H1 (cell line): ENCODE measurements at regions not wholly inside any gene's neighbourhood (a gene's known extent, or its start where the extent isn't known, plus 50 kb on each side); places are given as distances from the start of the nearest gene placed in this dataset.

Source experiments
- CTCF ChIA-PET: fragments of 300-600 bp; sonication (Branson Sonifier 250); formaldehyde crosslinking; loops from one replicate; lab custom pipeline; 2021; ENCODE audit not compliant: partially characterized antibody; lab: Charles Lee
- POLR2A ChIA-PET: fragments of 300-600 bp; sonication (Branson Sonifier 250); formaldehyde crosslinking; loops from one replicate; lab custom pipeline; 2021; ENCODE audit warnings: inconsistent platforms; ENCODE audit not compliant: partially characterized antibody; lab: Charles Lee
- DNase-seq, 2 experiments: peaks; one replicate each; pipeline versions ENCODE4 v3.0.0 to v3.0.0-alpha.2; 2010 to 2022; ENCODE audit warnings: low spot score in 2 of 2, low read depth in 1 of 2, mixed read lengths in 1 of 2
- FAIRE-seq: peaks from 2 replicates; lab custom pipeline; 2011; peaks lifted over from hg19 to GRCh38; lab: Jason Lieb, UNC
- H2AFZ ChIP-seq: 2 replicates; pipeline ENCODE4 v1.8.1; 2012; ENCODE audit warnings: low read length, inconsistent platforms
- H2AK5ac ChIP-seq: 2 replicates; pipeline ENCODE4 v1.6.1; 2013; ENCODE audit warnings: low read depth, low read length
- H2BK120ac ChIP-seq: replicated peaks from 2 replicates; pipeline ENCODE3; 2013; ENCODE audit warnings: low read depth, low read length, inconsistent platforms
- H2BK12ac ChIP-seq: 2 replicates; pipeline ENCODE4 v1.6.1; 2013; ENCODE audit warnings: low read depth, low read length
- H2BK15ac ChIP-seq: 2 replicates; pipeline ENCODE4 v1.6.1; 2013; ENCODE audit warnings: low read length
- H2BK20ac ChIP-seq: 2 replicates; pipeline ENCODE4 v1.6.1; 2013; ENCODE audit warnings: low read length
- H2BK5ac ChIP-seq: 2 replicates; pipeline ENCODE4 v1.6.1; 2013; ENCODE audit warnings: low read depth, low read length
- H3K14ac ChIP-seq: 2 replicates; pipeline ENCODE4 v1.6.1; 2013; ENCODE audit warnings: inconsistent platforms; ENCODE audit not compliant: insufficient read length
- H3K18ac ChIP-seq: 2 replicates; pipeline ENCODE4 v1.6.1; 2013; ENCODE audit warnings: low read length; ENCODE audit errors: extremely low read depth
- H3K23ac ChIP-seq: 2 replicates; pipeline ENCODE4 v1.6.1; 2013; ENCODE audit warnings: inconsistent platforms; ENCODE audit not compliant: insufficient read length
- H3K23me2 ChIP-seq: 2 replicates; pipeline ENCODE4 v1.6.1; 2013; ENCODE audit warnings: low read depth, low read length
- H3K27ac ChIP-seq: 2 replicates; pipeline ENCODE4 v1.6.1; 2011; ENCODE audit warnings: low read depth, low read length, inconsistent platforms
- H3K27me3 ChIP-seq, 4 experiments: replicated peaks in 1 of 4; 1 replicate in 1 of 4; 2 replicates in 3 of 4; pipeline versions ENCODE4 v1.6.1 to v1.8.1; 2011 to 2013; ENCODE audit warnings: low read length in 3 of 4, mild to moderate bottlenecking in 3 of 4, inconsistent platforms in 2 of 4, mixed read lengths in 2 of 4, moderate library complexity in 1 of 4; ENCODE audit not compliant: control insufficient read depth in 3 of 4, insufficient read depth in 3 of 4; ENCODE audit errors: extremely low read depth in 1 of 4
- H3K36me3 ChIP-seq, 4 experiments: 2 replicates each; pipeline versions ENCODE4 v1.6.1 to v1.8.1; 2011 to 2013; ENCODE audit warnings: mild to moderate bottlenecking in 4 of 4, low read length in 3 of 4, moderate library complexity in 2 of 4, control low read depth in 1 of 4, inconsistent platforms in 1 of 4; ENCODE audit not compliant: insufficient read depth in 4 of 4, control insufficient read depth in 2 of 4
- H3K4ac ChIP-seq: replicated peaks from 2 replicates; pipeline ENCODE3; 2013; ENCODE audit warnings: low read length, low read depth, mixed read lengths, inconsistent platforms; ENCODE audit not compliant: insufficient read length
- H3K4me1 ChIP-seq, 4 experiments: replicated peaks in 1 of 4; 1 replicate in 1 of 4; 2 replicates in 3 of 4; pipeline versions ENCODE4 v1.6.1 to v1.8.1; 2011 to 2013; ENCODE audit warnings: low read length in 3 of 4, inconsistent platforms in 2 of 4, mixed read lengths in 1 of 4; ENCODE audit not compliant: insufficient read depth in 4 of 4, control insufficient read depth in 3 of 4
- H3K4me2 ChIP-seq, 2 experiments: 2 replicates each; pipeline versions ENCODE4 v1.6.1 to v1.8.1; 2011 to 2013; ENCODE audit warnings: low read depth in 2 of 2, low read length in 2 of 2, control low read depth in 1 of 2, inconsistent platforms in 1 of 2, mild to moderate bottlenecking in 1 of 2; ENCODE audit not compliant: insufficient read depth in 1 of 2
- H3K4me3 ChIP-seq, 4 experiments: fragments of 200-600, 300-600 bp in 1 of 4; sonication (generic), shearing (Covaris generic), sonication (Bioruptor Twin) in 1 of 4; 2 replicates each; pipeline versions ENCODE4 v1.5.1 to v1.8.1; 2011 to 2016; ENCODE audit warnings: low read length in 4 of 4, low read depth in 3 of 4, control low read depth in 2 of 4, inconsistent platforms in 2 of 4, mild to moderate bottlenecking in 2 of 4, mixed read lengths in 1 of 4, moderate library complexity in 1 of 4; ENCODE audit not compliant: insufficient read depth in 2 of 4; ENCODE audit errors: extremely low read depth in 1 of 4
- H3K56ac ChIP-seq: replicated peaks from 2 replicates; pipeline ENCODE3; 2013; ENCODE audit warnings: low read depth, mild to moderate bottlenecking, mixed read lengths, low read length, inconsistent platforms; ENCODE audit not compliant: insufficient read length
- H3K79me1 ChIP-seq: 2 replicates; pipeline ENCODE4 v1.6.1; 2013; ENCODE audit warnings: low read depth, low read length, control low read depth
- H3K79me2 ChIP-seq, 2 experiments: 2 replicates each; pipeline versions ENCODE4 v1.6.1 to v1.8.1; 2012 to 2013; ENCODE audit warnings: low read length in 2 of 2, mild to moderate bottlenecking in 2 of 2, inconsistent platforms in 1 of 2; ENCODE audit not compliant: insufficient read depth in 2 of 2, control insufficient read depth in 1 of 2
- H3K9ac ChIP-seq, 4 experiments: replicated peaks in 1 of 4; 1 replicate in 1 of 4; 2 replicates in 3 of 4; pipeline versions ENCODE4 v1.6.1 to v1.8.1; 2011 to 2013; ENCODE audit warnings: low read depth in 3 of 4, low read length in 3 of 4, control low read depth in 2 of 4, mild to moderate bottlenecking in 2 of 4, moderate library complexity in 2 of 4, inconsistent platforms in 1 of 4; ENCODE audit errors: extremely low read depth in 1 of 4
- H3K9me3 ChIP-seq, 2 experiments: 2 replicates each; pipeline versions ENCODE4 v1.6.1 to v1.8.1; 2012 to 2013; ENCODE audit warnings: mild to moderate bottlenecking in 2 of 2, moderate library complexity in 2 of 2, control low read depth in 1 of 2, inconsistent platforms in 1 of 2, low read depth in 1 of 2, low read length in 1 of 2, mixed read lengths in 1 of 2; ENCODE audit not compliant: insufficient read depth in 2 of 2
- H4K20me1 ChIP-seq, 2 experiments: replicated peaks in 1 of 2; 2 replicates each; pipeline versions ENCODE3 to v1.8.1; 2011 to 2013; ENCODE audit warnings: inconsistent platforms in 2 of 2, low read length in 2 of 2, mild to moderate bottlenecking in 1 of 2; ENCODE audit not compliant: insufficient read depth in 2 of 2, control insufficient read depth in 1 of 2
- H4K5ac ChIP-seq: 2 replicates; pipeline ENCODE4 v1.6.1; 2013; ENCODE audit warnings: low read length, low read depth, mixed read lengths, inconsistent platforms; ENCODE audit not compliant: insufficient read length
- H4K8ac ChIP-seq: 2 replicates; pipeline ENCODE4 v1.8.0; 2013; ENCODE audit warnings: mild to moderate bottlenecking, moderate library complexity, low read length, inconsistent platforms; ENCODE audit not compliant: insufficient read depth; ENCODE audit errors: extremely low read depth
- H4K91ac ChIP-seq: replicated peaks from 2 replicates; pipeline ENCODE3; 2013; ENCODE audit warnings: low read length, mixed read lengths, inconsistent platforms; ENCODE audit not compliant: insufficient read length
- RAD21 ChIP-seq, 2 experiments: IDR thresholded peaks in 1 of 2; conservative IDR thresholded peaks in 1 of 2; 2 replicates each; pipeline ENCODE4 v1.6.1; 2011; ENCODE audit warnings: low read depth in 2 of 2, low read length in 2 of 2, improper control_type of control experiment in 1 of 2, inconsistent platforms in 1 of 2, mild to moderate bottlenecking in 1 of 2, moderate library complexity in 1 of 2
- SP1 ChIP-seq: IDR thresholded peaks from 2 replicates; pipeline ENCODE4 v1.6.1; 2011; ENCODE audit warnings: low read depth, low read length
- WGBS, 2 experiments: shearing (Covaris generic) in 1 of 2; methylation state at CpG; one replicate each; pipeline versions ENCODE4 v1.1.6 to v1.1.7; 2013 to 2015; ENCODE audit warnings: low lambda C conversion rate in 2 of 2, mixed read lengths in 2 of 2, inconsistent platforms in 1 of 2, low coverage in 1 of 2, missing lambda C conversion rate in 1 of 2; ENCODE audit not compliant: insufficient replicate concordance in 2 of 2, insufficient coverage in 1 of 2, insufficient read length in 1 of 2; ENCODE audit errors: extremely low coverage in 1 of 2, missing lambda C conversion rate in 1 of 2; 5-methylcytosine and 5-hydroxymethylcytosine counted together
- TF ChIP-seq, protein P1 (sequence below), 3 experiments: IDR thresholded peaks; 1 replicate in 2 of 3; 2 replicates in 1 of 3; pipeline versions ENCODE4 v1.5.1 to v1.6.1; 2011; ENCODE audit warnings: low read length in 3 of 3, mild to moderate bottlenecking in 3 of 3, inconsistent platforms in 2 of 3, low read depth in 1 of 3, moderate library complexity in 1 of 3; ENCODE audit not compliant: insufficient read depth in 1 of 3; ENCODE audit errors: control extremely low read depth in 1 of 3

DNA sequence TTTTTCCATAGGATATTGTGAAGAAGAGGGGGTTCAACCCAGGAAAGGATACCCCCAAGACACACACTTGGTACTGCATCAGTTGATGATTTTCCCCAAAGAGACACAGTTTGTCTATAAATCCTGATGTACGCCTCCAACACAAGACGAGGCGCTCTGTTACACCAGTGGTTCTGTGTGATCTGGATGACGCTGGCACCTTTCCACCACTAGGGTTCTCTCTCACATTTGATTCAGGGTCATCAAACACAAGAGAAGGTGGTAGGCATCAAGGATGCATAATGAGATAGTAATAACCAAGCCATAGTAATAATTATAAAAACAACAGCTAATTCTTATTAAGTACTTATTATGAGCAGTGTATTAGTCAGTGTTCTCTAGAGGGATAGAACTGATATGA lies 508.8 kb upstream of the ZP4 start:
- Histone ChIP-seq H3K36me3 (no peaks in the 10 kb centered on the region), H3K23me2 (no peaks in the 10 kb centered on the region), H4K20me1 (no peaks in the 10 kb centered on the region), H2AK5ac (no peak overlapping the region), H3K79me2 (no peaks in the 10 kb centered on the region), H2AFZ (no peak overlapping the region), H4K91ac (no peak overlapping the region), H3K9me3 (no peaks in the 10 kb centered on the region), H3K4me1 (no peaks in the 10 kb centered on the region), H3K14ac (no peak overlapping the region), H2BK15ac (no peak overlapping the region), H3K4me2 (no peak overlapping the region), H2BK12ac (no peak overlapping the region), H3K27me3 (no peaks in the 10 kb centered on the region), H3K27ac (no peak overlapping the region), H3K4ac (no peak overlapping the region), H4K5ac (no peak overlapping the region), H3K18ac (no peak overlapping the region), H2BK20ac (no peak overlapping the region), H3K4me3 (no peak overlapping the region), H3K79me1 (no peaks in the 10 kb centered on the region), H4K8ac (no peak overlapping the region), H2BK120ac (no peak overlapping the region), H3K9ac (no peak overlapping the region), H3K56ac (no peak overlapping the region), H3K23ac (no peak overlapping the region), H2BK5ac (no peak overlapping the region)
- TF ChIP-seq RAD21 (IDR thresholded peaks at IDR 0.05 in 1 of 2, conservative IDR thresholded peaks at IDR 0.05 in 1 of 2; ENCODE audit: low read depth in 2 of 2, low read length in 2 of 2) (peak; percentile 37 to 49), SP1 (no peak)
- TF ChIP-seq, protein P1, sequence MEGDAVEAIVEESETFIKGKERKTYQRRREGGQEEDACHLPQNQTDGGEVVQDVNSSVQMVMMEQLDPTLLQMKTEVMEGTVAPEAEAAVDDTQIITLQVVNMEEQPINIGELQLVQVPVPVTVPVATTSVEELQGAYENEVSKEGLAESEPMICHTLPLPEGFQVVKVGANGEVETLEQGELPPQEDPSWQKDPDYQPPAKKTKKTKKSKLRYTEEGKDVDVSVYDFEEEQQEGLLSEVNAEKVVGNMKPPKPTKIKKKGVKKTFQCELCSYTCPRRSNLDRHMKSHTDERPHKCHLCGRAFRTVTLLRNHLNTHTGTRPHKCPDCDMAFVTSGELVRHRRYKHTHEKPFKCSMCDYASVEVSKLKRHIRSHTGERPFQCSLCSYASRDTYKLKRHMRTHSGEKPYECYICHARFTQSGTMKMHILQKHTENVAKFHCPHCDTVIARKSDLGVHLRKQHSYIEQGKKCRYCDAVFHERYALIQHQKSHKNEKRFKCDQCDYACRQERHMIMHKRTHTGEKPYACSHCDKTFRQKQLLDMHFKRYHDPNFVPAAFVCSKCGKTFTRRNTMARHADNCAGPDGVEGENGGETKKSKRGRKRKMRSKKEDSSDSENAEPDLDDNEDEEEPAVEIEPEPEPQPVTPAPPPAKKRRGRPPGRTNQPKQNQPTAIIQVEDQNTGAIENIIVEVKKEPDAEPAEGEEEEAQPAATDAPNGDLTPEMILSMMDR (IDR thresholded peaks at IDR 0.05; ENCODE audit: control extremely low read depth in 1 of 3, insufficient read depth in 1 of 3, low read depth in 1 of 3, low read length in 3 of 3) = peak in 2 of 3 experiments; percentile 51 to 53; a peak in 3 of 4 replicates
- CTCF ChIA-PET = interaction anchor here (0.5 to 2.6 kb wide), 11 partner anchors 8 to 535 kb away, joined by 3 to 11 read pairs (median 3); no protein-coding TSS in a partner anchor
- 89% methylated on average over 4 of the region's 4 CpGs; no CpG with 5 or more reads in 1 of the 2 experiments for WGBS, 2 experiments
- POLR2A ChIA-PET = no interaction called here
- no peak for DNase-seq
- no peak for FAIRE-seq
